Activated naive CD8-positive, alpha-beta T cell treated with anti-CD3 and anti-CD28 coated beads, Interleukin-2, amount 50 U/mL, for 24 hours (primary cell): ENCODE measurements at regions not wholly inside any gene's neighbourhood (a gene's known extent, or its start where the extent isn't known, plus 50 kb on each side); places are given as distances from the start of the nearest gene placed in this dataset.

Source experiments
- ATAC-seq: fragments of 150-1000 bp; cut with Tn5 transposase; one replicate; pipeline ENCODE4 v1.10.0; 2021
- DNase-seq: peaks from one replicate; pipeline ENCODE4 v3.0.0; 2021
- H3K27ac Mint-ChIP-seq: one replicate; pipeline ENCODE4 v1.8.0; 2021; ENCODE audit warnings: mild to moderate bottlenecking, mixed read lengths
- H3K27me3 Mint-ChIP-seq: one replicate; pipeline ENCODE4 v1.8.0; 2021; ENCODE audit warnings: mixed read lengths
- H3K36me3 Mint-ChIP-seq: one replicate; pipeline ENCODE4 v1.8.0; 2021; ENCODE audit warnings: low read depth, mixed read lengths
- H3K4me1 Mint-ChIP-seq: one replicate; pipeline ENCODE4 v1.8.0; 2021; ENCODE audit warnings: mixed read lengths
- H3K4me3 Mint-ChIP-seq: one replicate; pipeline ENCODE4 v1.8.0; 2021; ENCODE audit warnings: mild to moderate bottlenecking, moderate library complexity, mixed read lengths
- H3K9me3 Mint-ChIP-seq: one replicate; pipeline ENCODE4 v1.8.0; 2021; ENCODE audit warnings: mixed read lengths

DNA sequence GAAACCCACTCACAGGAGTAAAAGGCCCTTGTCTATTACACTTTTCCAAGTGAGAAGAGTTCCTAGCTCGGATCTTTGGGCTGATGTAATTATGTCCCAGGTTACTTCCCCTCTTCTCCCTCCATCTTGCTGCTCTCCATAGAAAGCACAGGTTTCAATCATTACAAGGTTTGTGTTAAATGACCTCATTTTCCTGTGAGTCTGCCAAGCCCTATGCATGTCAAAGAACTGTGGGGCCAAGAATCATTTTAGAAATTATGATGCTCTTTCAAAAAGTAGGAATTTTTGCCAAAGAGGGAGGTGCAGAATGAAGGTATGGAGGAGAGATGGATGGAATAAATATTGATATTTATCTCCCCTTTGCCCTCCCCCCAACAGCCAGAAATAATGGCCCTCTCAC is 129.3 kb upstream of the TPM1 start:
- ATAC-seq, result no peak
- Mint-ChIP-seq H3K36me3 (no peaks in the 10 kb centered on the region), H3K27me3 (peaks cover 19% of the 10 kb centered on the region), H3K9me3 (no peaks in the 10 kb centered on the region), H3K27ac (no peak overlapping the region), H3K4me1 (no peaks in the 10 kb centered on the region), H3K4me3 (no peak overlapping the region)
- DNase-seq, result no peak

DNA sequence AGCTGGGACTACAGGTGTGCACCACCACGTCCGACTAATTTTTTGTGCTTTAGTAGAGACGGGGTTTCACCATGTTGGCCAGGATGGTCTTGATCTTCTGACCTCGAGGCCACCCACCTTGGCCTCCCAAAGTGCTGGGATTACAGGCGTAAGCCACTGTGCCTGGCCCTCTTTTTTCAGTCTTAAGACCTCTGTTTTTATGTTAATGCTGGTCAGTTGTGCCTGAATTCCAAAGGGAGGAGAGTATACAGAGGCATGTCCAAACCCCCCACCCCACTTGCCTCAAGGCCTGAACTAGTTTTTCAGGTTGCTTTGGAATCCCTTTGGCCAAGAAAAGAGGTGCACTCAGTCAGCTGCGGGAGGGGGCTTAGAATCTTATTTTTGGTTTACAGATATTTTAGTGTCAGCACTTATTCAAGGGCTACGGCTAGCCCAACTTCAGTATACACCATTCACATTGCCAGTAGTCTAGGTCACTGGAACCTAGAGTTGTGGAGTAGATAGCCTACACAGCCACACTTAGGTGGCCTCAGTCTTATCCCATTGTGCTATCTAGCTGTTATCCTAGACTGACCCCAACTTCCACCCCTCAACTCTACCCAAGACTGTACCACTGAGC is 128.0 kb upstream of the TPM1 start:
- Mint-ChIP-seq H3K9me3 (no peaks in the 10 kb centered on the region), H3K36me3 (no peaks in the 10 kb centered on the region), H3K27me3 (peaks cover 19% of the 10 kb centered on the region), H3K27ac (no peak overlapping the region), H3K4me3 (no peak overlapping the region), H3K4me1 (no peaks in the 10 kb centered on the region)
- DNase-seq, result no peak
- ATAC-seq, result no peak

DNA sequence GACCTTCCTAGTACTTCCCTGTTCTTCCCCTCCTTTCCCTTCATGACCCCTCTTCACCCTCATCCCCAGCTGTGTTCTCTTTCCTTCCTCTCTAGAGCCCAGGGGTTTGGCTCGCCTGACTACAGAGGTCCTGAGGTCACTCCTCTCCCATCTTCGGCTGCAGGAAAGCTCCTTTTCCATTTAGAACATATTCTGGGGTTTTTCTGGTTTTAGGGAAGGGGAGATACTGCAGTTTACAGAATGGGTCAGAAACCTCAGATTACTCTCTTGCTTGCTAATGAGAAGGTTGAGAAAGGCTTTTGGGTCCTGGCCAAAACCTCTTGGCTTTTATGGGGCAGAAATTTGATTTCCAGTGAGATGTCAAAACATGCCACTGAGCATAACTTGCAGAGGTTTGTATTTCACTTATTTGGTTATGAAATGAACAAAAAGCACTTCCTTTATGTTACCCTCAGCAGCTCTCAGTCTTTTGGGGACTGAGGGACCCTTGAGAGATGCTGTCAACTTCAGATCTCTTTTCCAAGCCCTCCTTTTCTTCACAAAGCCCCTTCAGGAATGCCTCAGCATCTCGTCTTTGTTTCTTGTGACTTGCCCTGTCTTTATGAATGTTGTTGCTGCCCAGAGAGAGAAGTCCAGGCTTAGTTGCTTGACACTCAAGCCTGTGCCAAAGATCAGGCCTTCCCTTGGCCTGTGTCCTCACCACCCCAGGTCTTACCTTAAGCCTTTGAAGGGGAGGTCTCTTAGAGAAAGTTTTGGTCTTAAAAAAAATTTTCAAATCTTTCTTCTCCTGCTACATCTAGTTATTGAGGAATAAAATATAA is 121.7 kb upstream of the TPM1 start:
- no peak overlapping the region for H3K4me3 Mint-ChIP-seq
- peaks cover 9% of the 10 kb centered on the region for H3K27me3 Mint-ChIP-seq
- no peaks in the 10 kb centered on the region for H3K36me3 Mint-ChIP-seq
- no peaks in the 10 kb centered on the region for H3K4me1 Mint-ChIP-seq
- no peak overlapping the region for H3K27ac Mint-ChIP-seq
- DNase-seq (no peak), ATAC-seq (no peak)
- H3K9me3 Mint-ChIP-seq, result no peaks in the 10 kb centered on the region

DNA sequence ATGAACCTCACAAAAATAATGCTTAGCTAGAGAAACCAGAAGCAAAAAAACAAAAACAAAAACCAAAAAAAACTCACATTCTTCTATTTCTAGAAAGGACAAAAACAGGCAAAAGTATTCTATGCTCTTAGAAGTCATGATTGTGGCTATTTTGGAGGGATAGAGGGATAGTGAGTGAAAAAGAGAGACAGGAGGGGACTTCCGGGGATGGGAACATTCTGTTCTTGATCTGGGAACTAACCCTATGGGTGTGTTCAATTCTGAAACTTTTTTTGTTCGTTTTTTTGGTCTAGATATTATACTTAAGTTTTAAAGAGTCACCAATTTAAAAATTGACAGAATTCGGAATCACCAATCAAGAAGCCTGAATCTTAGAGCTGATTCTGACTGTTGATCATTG is 120.0 kb upstream of the TPM1 start:
- Mint-ChIP-seq H3K4me1 (no peaks in the 10 kb centered on the region), H3K27me3 (peaks cover 5% of the 10 kb centered on the region), H3K36me3 (no peaks in the 10 kb centered on the region), H3K27ac (no peak overlapping the region), H3K9me3 (no peaks in the 10 kb centered on the region), H3K4me3 (no peak overlapping the region)
- no peak for ATAC-seq
- DNase-seq, result no peak

DNA sequence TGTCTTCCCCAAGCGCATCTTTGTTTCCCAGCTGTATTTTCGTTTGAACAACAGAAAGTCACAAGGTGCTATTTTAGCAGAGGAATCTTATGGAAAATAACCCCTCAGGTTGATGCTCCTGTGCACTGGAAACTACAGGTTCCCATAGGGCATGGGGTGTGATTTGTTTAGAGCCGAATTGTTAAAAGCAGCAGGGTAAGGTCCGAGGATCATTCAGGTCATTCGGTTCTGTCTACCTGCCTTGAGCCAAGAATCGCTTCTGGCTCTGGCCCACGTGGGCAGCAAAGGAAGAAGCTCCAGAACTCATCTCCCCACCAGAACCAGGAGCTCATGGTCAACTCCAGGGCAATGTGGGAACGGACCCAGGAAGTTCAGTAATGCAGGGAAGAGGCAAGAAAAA is 116.7 kb upstream of the TPM1 start:
- no peak for DNase-seq
- no peak overlapping the region for H3K4me3 Mint-ChIP-seq
- no peak overlapping the region for H3K27ac Mint-ChIP-seq
- ATAC-seq, result no peak
- H3K27me3 Mint-ChIP-seq, result peaks cover 8% of the 10 kb centered on the region
- H3K36me3 Mint-ChIP-seq, result no peaks in the 10 kb centered on the region
- H3K4me1 Mint-ChIP-seq, result no peaks in the 10 kb centered on the region
- H3K9me3 Mint-ChIP-seq, result no peaks in the 10 kb centered on the region

DNA sequence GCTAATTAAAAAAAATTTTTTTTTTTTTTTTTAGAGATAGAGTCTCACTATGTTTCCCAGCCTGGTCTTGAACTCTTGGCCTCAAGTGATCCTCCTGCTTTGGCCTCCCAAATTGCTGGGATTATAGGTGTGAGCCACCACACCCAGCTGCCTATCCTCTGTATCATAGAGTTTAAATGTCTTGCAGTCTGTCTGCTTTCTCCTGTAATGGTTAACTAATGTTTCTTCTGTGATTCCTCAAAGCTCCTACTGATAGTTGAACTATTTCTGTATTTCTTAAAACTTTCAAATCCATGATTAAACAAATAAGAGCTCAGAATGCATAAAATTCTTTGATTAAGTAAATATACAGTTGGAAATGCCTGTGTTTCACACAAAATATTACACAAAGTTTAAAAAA is 115.4 kb upstream of the TPM1 start:
- no peak for ATAC-seq
- no peaks in the 10 kb centered on the region for H3K4me1 Mint-ChIP-seq
- H3K27ac Mint-ChIP-seq, result no peak overlapping the region
- H3K36me3 Mint-ChIP-seq, result no peaks in the 10 kb centered on the region
- H3K4me3 Mint-ChIP-seq, result no peak overlapping the region
- peaks cover 11% of the 10 kb centered on the region for H3K27me3 Mint-ChIP-seq
- DNase-seq, result no peak
- no peaks in the 10 kb centered on the region for H3K9me3 Mint-ChIP-seq

DNA sequence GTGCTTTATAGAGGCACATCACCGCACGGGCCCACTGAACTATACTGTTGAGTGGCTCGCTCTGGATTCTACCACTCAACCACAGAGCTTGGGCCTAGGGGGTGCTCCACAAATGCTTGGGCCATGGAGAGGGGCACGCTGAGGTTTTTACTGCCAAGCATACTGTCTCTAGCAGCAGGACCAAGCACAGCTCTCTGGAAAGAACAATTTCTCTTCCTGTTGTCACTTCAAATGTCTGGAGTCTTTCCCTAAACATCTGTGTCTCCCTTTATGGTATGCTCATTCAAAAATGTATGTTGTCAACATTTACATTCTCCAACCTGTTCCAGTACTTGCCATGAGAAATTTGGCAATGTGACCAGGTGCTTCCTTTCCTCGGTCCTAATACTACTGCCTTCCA is 114.7 kb upstream of the TPM1 start:
- H3K27ac Mint-ChIP-seq, result no peak overlapping the region
- ATAC-seq, result no peak
- H3K36me3 Mint-ChIP-seq, result no peaks in the 10 kb centered on the region
- H3K4me3 Mint-ChIP-seq, result no peak overlapping the region
- H3K27me3 Mint-ChIP-seq, result peaks cover 14% of the 10 kb centered on the region
- no peaks in the 10 kb centered on the region for H3K4me1 Mint-ChIP-seq
- H3K9me3 Mint-ChIP-seq, result no peaks in the 10 kb centered on the region
- no peak for DNase-seq

DNA sequence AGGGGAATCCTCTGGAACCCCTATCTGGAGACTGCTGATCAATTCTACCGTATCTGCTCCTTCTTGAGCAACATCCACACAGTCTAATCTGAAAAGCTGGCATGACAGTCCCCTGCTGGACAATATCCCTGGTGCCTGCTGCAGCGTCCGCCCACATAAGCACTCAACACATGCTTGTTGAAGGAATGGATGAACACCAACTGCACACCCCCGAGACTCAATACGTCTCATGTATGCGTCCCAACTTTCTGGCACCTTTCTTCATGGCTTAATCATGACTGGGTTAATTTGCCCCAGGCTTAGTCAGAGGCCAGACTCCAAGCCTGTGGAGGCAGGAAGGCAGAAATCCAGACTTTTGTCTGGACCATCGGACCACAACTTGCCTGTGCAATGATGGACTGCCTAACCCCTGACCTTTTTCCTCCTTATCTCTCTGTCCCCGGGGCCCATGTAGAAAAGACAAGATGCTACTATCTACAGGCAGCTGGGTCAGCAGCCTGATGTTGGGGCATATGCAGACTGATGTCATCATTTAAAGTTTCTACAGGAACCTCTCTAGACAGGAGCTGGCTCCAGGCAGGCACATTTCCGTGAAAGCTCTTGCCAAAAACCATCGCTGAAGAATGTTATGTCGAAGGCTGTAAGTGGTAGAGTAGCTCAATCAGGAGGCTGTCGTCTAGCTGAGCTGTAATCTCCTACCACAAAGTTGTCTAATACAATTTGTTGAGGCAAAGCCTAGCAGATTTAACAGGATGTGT is 114.1 kb upstream of the TPM1 start:
- Mint-ChIP-seq H3K36me3 (no peaks in the 10 kb centered on the region), H3K27me3 (peaks cover 15% of the 10 kb centered on the region), H3K4me3 (no peak overlapping the region), H3K27ac (no peak overlapping the region), H3K4me1 (no peaks in the 10 kb centered on the region), H3K9me3 (no peaks in the 10 kb centered on the region)
- ATAC-seq (no peak), DNase-seq (no peak)

DNA sequence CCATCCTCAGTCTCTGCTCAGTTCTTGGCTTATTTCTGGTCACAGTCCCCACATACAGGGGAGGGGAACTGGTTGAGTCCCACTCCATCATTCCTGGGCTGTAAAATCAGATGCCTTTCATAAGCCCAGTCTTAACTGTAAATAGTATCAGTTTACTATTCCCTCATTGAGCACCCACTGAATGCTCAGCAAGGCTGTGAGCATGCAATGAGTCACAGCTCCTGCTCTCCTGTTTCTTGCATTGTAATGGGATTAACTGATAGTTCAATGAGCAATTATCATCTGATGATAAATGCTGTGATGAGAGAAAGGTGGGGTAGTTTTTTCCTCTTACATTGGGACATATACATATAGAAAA is 113.6 kb upstream of the TPM1 start:
- H3K9me3 Mint-ChIP-seq, result no peaks in the 10 kb centered on the region
- no peaks in the 10 kb centered on the region for H3K4me1 Mint-ChIP-seq
- H3K27ac Mint-ChIP-seq, result no peak overlapping the region
- H3K36me3 Mint-ChIP-seq, result no peaks in the 10 kb centered on the region
- no peak overlapping the region for H3K4me3 Mint-ChIP-seq
- no peak for DNase-seq
- ATAC-seq, result no peak
- peaks cover 15% of the 10 kb centered on the region for H3K27me3 Mint-ChIP-seq

DNA sequence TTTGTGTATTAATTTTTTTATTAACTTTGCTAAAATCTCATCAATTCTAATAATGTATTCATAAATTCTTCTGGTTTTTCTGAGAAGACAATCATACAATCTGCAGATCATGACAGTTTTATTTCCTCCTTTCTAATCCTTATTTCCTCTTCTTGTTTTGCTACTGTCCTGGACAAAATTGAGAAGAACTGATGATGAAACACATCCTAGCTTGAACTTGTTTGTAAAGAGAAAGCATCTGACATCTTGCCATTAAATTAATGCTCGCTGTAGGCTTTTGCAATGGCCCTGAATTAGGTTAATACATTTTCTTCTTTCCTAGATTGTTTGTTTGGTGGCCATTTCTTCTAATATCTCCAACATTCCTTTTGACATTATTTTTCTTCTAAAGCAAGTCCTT is 110.9 kb upstream of the TPM1 start:
- Mint-ChIP-seq H3K27me3 (peaks cover 23% of the 10 kb centered on the region), H3K4me1 (no peaks in the 10 kb centered on the region), H3K27ac (no peak overlapping the region), H3K4me3 (no peak overlapping the region), H3K36me3 (no peaks in the 10 kb centered on the region), H3K9me3 (no peaks in the 10 kb centered on the region)
- no peak for DNase-seq
- ATAC-seq, result no peak

DNA sequence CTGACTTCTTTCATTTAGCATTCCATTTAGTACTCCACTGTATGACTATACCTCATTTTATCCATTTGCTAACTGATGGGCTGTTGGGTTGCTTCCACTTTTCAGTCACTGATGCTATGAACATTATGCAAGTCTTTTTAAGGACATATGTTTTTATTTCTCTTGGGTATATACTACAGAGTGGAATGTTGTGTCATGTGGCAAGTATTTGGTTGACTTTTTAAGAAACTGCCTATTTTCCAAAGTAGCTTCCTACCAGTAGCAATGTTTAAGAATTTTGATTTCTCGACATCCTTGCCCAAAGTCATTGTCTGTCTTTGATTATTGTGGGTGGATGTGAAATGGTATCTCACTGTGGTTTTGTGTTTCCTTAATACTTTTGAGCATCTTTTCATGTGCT is 110.1 kb upstream of the TPM1 start:
- Mint-ChIP-seq H3K4me1 (no peaks in the 10 kb centered on the region), H3K36me3 (no peaks in the 10 kb centered on the region), H3K27me3 (peaks cover 23% of the 10 kb centered on the region), H3K9me3 (no peaks in the 10 kb centered on the region), H3K27ac (no peak overlapping the region), H3K4me3 (no peak overlapping the region)
- DNase-seq (no peak), ATAC-seq (no peak)

DNA sequence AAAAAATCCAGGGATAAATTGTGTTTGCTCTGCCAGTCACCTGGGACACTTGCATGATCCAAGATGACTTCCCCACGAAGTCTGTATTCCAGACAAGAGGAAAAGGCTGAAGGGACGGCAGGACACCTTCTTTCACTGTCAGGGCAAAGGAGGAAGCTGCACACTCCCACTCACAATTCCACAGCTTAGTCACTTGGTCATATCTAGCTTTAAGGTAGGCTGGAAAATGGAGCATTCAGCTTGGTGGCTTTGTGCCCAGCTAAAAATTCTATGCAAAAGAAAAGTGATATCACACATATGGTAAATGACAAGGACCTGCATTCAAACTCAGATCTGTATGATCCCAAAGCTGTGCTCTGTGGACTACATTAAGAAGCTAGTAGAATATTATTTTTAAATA is 109.2 kb upstream of the TPM1 start:
- Mint-ChIP-seq H3K27me3 (peaks cover 28% of the 10 kb centered on the region), H3K9me3 (no peaks in the 10 kb centered on the region), H3K4me3 (no peak overlapping the region), H3K27ac (no peak overlapping the region), H3K4me1 (no peaks in the 10 kb centered on the region), H3K36me3 (no peaks in the 10 kb centered on the region)
- ATAC-seq (no peak), DNase-seq (no peak)

DNA sequence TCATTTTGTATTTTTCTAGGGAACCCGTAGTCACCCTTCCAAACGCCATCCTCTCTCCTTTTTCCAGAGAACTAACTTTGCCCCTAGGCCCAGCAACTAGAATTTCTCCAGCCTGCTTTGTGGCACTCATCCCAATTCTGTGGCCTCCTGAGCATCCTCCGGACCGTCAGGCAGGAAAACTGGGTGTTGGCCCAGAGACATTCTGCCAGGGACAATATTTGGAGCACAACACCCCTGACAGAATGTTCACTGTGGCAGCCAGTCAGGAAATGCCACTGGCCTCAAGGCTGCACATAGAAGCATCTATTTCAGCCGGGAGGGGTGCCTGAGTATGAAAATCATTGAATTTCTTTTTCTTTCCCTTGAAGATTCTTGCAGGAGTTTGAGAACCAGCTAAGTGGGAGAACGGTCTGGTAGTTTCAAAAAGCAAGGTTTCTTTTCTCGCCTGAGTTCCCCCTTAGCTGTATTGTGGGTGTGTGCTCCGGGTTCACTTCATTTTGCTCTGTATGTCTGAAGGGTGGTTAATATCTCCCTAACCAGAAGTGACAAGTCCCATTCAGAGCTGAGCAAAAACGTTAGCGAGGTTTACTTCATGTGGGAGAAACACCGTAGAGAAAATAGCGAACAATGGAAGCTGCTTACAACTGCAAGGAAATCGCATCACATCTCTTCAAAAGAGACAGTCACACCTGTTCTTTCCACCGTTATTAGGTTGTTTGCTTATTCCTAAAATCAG is 108.1 kb upstream of the TPM1 start:
- no peaks in the 10 kb centered on the region for H3K36me3 Mint-ChIP-seq
- H3K27me3 Mint-ChIP-seq, result peaks cover 27% of the 10 kb centered on the region
- no peaks in the 10 kb centered on the region for H3K9me3 Mint-ChIP-seq
- H3K4me1 Mint-ChIP-seq, result no peaks in the 10 kb centered on the region
- no peak for DNase-seq
- H3K4me3 Mint-ChIP-seq, result no peak overlapping the region
- H3K27ac Mint-ChIP-seq, result no peak overlapping the region
- no peak for ATAC-seq

DNA sequence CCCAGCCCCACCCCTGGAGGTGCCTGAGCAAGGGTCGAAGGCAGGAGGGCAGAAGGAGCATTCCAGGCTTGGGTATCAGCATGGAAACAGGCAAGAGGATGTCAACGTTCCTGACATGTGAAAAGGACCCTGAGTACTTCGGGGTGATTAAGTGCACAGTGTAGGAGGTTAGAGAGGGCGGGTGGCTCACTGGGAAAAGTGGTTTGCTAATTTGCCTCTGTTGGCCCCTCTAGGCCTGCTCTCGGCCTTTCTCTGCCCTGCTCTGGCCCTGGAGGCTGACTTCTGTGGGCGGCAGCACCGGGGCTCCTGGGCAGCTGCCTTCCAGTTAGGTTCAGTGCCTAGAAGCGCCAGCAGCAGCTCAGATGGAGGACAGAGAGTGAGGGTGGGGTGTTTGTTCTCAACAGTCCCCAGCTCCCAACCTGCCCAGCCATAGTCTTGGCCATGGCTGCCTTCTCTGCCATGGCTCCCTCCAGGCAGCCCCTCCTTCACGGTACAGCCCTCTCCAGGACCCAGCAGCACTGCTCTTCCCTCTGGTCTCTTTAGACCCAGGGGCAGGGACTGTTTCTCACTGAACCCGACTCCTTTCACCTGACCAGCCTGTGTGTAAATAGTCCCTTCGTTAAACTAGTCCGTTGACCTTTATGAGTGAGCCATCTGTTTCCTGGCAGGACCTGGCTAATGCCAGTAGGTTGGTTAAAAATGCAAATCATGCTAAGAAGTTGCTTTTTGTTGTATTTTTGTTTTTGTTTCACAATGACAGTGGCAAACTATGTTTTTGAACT is 107.1 kb upstream of the TPM1 start:
- Mint-ChIP-seq H3K9me3 (no peaks in the 10 kb centered on the region), H3K4me3 (no peak overlapping the region), H3K4me1 (no peaks in the 10 kb centered on the region), H3K27me3 (peaks cover 24% of the 10 kb centered on the region), H3K27ac (no peak overlapping the region), H3K36me3 (no peaks in the 10 kb centered on the region)
- DNase-seq (no peak), ATAC-seq (no peak)
